ENCODE measurements at regions not wholly inside any gene's neighbourhood (a gene's known extent, or its start where the extent isn't known, plus 50 kb on each side); places are given as distances from the start of the nearest gene placed in this dataset.

GRCh38 chr15:55056500-55056899, 140.2 kb downstream of the RSL24D1 start:
- Mint-ChIP-seq H3K9me3 (no peaks in the 10 kb centered on the region), H3K27me3 (ENCODE audit: low read depth) (peaks cover 8% of the 10 kb centered on the region), H3K4me1 (no peaks in the 10 kb centered on the region), H3K27ac (ENCODE audit: unreplicated experiment) (no peak overlapping the region), H3K4me3 (no peak overlapping the region), H3K36me3 (ENCODE audit: low read depth) (no peaks in the 10 kb centered on the region)
- no peak for TF ChIP-seq CTCF (conservative IDR thresholded peaks at IDR 0.05)
- no peak for DNase-seq (ENCODE audit: low read depth, low spot score)

- Mint-ChIP-seq H3K36me3 (ENCODE audit: low read depth) (no peaks in the 10 kb centered on the region), H3K27ac (ENCODE audit: unreplicated experiment) (no peak overlapping the region), H3K4me3 (no peak overlapping the region), H3K4me1 (no peaks in the 10 kb centered on the region), H3K9me3 (no peaks in the 10 kb centered on the region), H3K27me3 (ENCODE audit: low read depth) (peaks cover 16% of the 10 kb centered on the region)
- no peak for DNase-seq (ENCODE audit: low read depth, low spot score)
- TF ChIP-seq CTCF (conservative IDR thresholded peaks at IDR 0.05), result no peak
These were observed 152.6 kb downstream of the RSL24D1 start for GRCh38 chr15:55044162-55044561.

GRCh38 chr15:55037071-55037470, 159.7 kb downstream of the RSL24D1 start:
- Mint-ChIP-seq H3K27ac (ENCODE audit: unreplicated experiment) (no peak overlapping the region), H3K9me3 (no peaks in the 10 kb centered on the region), H3K4me1 (no peaks in the 10 kb centered on the region), H3K36me3 (ENCODE audit: low read depth) (no peaks in the 10 kb centered on the region), H3K27me3 (ENCODE audit: low read depth) (peaks cover 8% of the 10 kb centered on the region), H3K4me3 (no peak overlapping the region)
- no peak for TF ChIP-seq CTCF (conservative IDR thresholded peaks at IDR 0.05)
- no peak for DNase-seq (ENCODE audit: low read depth, low spot score)

GRCh38 chr15:55035749-55036148, 161.0 kb downstream of the RSL24D1 start:
- DNase-seq (ENCODE audit: low read depth, low spot score), result no peak
- no peak overlapping the region for H3K4me3 Mint-ChIP-seq
- peaks cover 13% of the 10 kb centered on the region for H3K27me3 Mint-ChIP-seq (ENCODE audit: low read depth)
- H3K4me1 Mint-ChIP-seq, result no peaks in the 10 kb centered on the region
- TF ChIP-seq CTCF (conservative IDR thresholded peaks at IDR 0.05), result no peak
- no peak overlapping the region for H3K27ac Mint-ChIP-seq (ENCODE audit: unreplicated experiment)
- H3K9me3 Mint-ChIP-seq, result no peaks in the 10 kb centered on the region
- H3K36me3 Mint-ChIP-seq (ENCODE audit: low read depth), result no peaks in the 10 kb centered on the region

GRCh38 chr15:55033574-55033973, 163.2 kb downstream of the RSL24D1 start:
- DNase-seq (ENCODE audit: low read depth, low spot score), result no peak
- TF ChIP-seq CTCF (conservative IDR thresholded peaks at IDR 0.05), result no peak
- Mint-ChIP-seq H3K27me3 (ENCODE audit: low read depth) (peaks cover 18% of the 10 kb centered on the region), H3K4me1 (no peaks in the 10 kb centered on the region), H3K36me3 (ENCODE audit: low read depth) (no peaks in the 10 kb centered on the region), H3K27ac (ENCODE audit: unreplicated experiment) (no peak overlapping the region), H3K4me3 (no peak overlapping the region), H3K9me3 (no peaks in the 10 kb centered on the region)

- DNase-seq (ENCODE audit: low read depth, low spot score), result no peak
- no peak overlapping the region for H3K4me3 Mint-ChIP-seq
- no peak for TF ChIP-seq CTCF (conservative IDR thresholded peaks at IDR 0.05)
- H3K36me3 Mint-ChIP-seq (ENCODE audit: low read depth), result no peaks in the 10 kb centered on the region
- H3K27me3 Mint-ChIP-seq (ENCODE audit: low read depth), result peaks cover 18% of the 10 kb centered on the region
- no peaks in the 10 kb centered on the region for H3K4me1 Mint-ChIP-seq
- H3K27ac Mint-ChIP-seq (ENCODE audit: unreplicated experiment), result no peak overlapping the region
- no peaks in the 10 kb centered on the region for H3K9me3 Mint-ChIP-seq
These were observed 165.0 kb downstream of the RSL24D1 start for GRCh38 chr15:55031727-55032126.
